ENCODE measurements at regions not wholly inside any gene's neighbourhood (a gene's known extent, or its start where the extent isn't known, plus 50 kb on each side); places are given as distances from the start of the nearest gene placed in this dataset.
A peak's percentile ranks its signal among the peaks of the same experiment; 100 is the strongest.
"Not testable (repeated sequence)": the region's sequence is repeated elsewhere in the genome, so short reads cannot be mapped to it uniquely, and the experiment has no call there.

- H3K4me3 ChIP-seq (replicated peaks in 1 of 2; ENCODE audit: low read depth in 2 of 2, low read length in 2 of 2) = no peak overlapping the region
- TF ChIP-seq CTCF (IDR thresholded peaks at IDR 0.05; ENCODE audit: low read depth, low read length) = no peak
- DNase-seq (ENCODE audit: low read depth in 2 of 2) = peak in 1 of 2 donors; percentile 52
These were observed 228.3 kb upstream of the DEPDC1 start for GRCh38 chr1:68725001-68725752.

GRCh38 chr1:68739486-68739885 lies 242.6 kb upstream of the DEPDC1 start:
- DNase-seq (ENCODE audit: low read depth in 2 of 2) = not testable (repeated sequence)

GRCh38 chr1:68745011-68745410 lies 248.1 kb upstream of the DEPDC1 start:
- DNase-seq (ENCODE audit: low read depth in 2 of 2) = no peak
- no peak overlapping the region for H3K4me3 ChIP-seq (replicated peaks in 1 of 2; ENCODE audit: low read depth in 2 of 2, low read length in 2 of 2)
- TF ChIP-seq CTCF (IDR thresholded peaks at IDR 0.05; ENCODE audit: low read depth, low read length) = no peak

More at GRCh38 chr1:68739486-68739885, 242.6 kb upstream of the DEPDC1 start:
- not testable (repeated sequence) for H3K4me3 ChIP-seq (replicated peaks in 1 of 2; ENCODE audit: low read depth in 2 of 2, low read length in 2 of 2)

GRCh38 chr1:68745451-68745850 lies 248.6 kb upstream of the DEPDC1 start:
- H3K4me3 ChIP-seq (replicated peaks in 1 of 2; ENCODE audit: low read depth in 2 of 2, low read length in 2 of 2) = no peak overlapping the region
- DNase-seq (ENCODE audit: low read depth in 2 of 2) = no peak
- TF ChIP-seq CTCF (IDR thresholded peaks at IDR 0.05; ENCODE audit: low read depth, low read length) = no peak

GRCh38 chr1:68746378-68746777 lies 249.5 kb upstream of the DEPDC1 start:
- H3K4me3 ChIP-seq (replicated peaks in 1 of 2; ENCODE audit: low read depth in 2 of 2, low read length in 2 of 2) = no peak overlapping the region
- TF ChIP-seq CTCF (IDR thresholded peaks at IDR 0.05; ENCODE audit: low read depth, low read length) = no peak
- DNase-seq (ENCODE audit: low read depth in 2 of 2) = no peak

- H3K4me3 ChIP-seq (replicated peaks in 1 of 2; ENCODE audit: low read depth in 2 of 2, low read length in 2 of 2) = no peak overlapping the region
- DNase-seq (ENCODE audit: low read depth in 2 of 2) = no peak
- no peak for TF ChIP-seq CTCF (IDR thresholded peaks at IDR 0.05; ENCODE audit: low read depth, low read length)
These were observed 254.8 kb upstream of the DEPDC1 start for GRCh38 chr1:68751723-68752122.

GRCh38 chr1:68758666-68759209 lies 261.9 kb upstream of the DEPDC1 start:
- H3K4me3 ChIP-seq (replicated peaks in 1 of 2; ENCODE audit: low read depth in 2 of 2, low read length in 2 of 2) = no peak overlapping the region
- DNase-seq (ENCODE audit: low read depth in 2 of 2) = no peak
- TF ChIP-seq CTCF (IDR thresholded peaks at IDR 0.05; ENCODE audit: low read depth, low read length) = no peak

All from cardiac fibroblast (primary cell).